SU-DHL-6 (cell line): ENCODE measurements at regions not wholly inside any gene's neighbourhood (a gene's known extent, or its start where the extent isn't known, plus 50 kb on each side); places are given as distances from the start of the nearest gene placed in this dataset.

ENCODE experiments used
- CTCF ChIP-seq: fragments of 200-600 bp; sonication (generic); IDR thresholded peaks from one replicate; pipeline ENCODE4 v1.5.1; 2017; ENCODE audit warnings: antibody characterized with exemption, mild to moderate bottlenecking, low read length, moderate library complexity; ENCODE audit not compliant: insufficient read depth, poor library complexity, severe bottlenecking
- EZH2phosphoT487 ChIP-seq: fragments of 200-600 bp; sonication (generic), shearing (Covaris generic); conservative IDR thresholded peaks from 2 replicates; pipeline ENCODE4 v1.6.1; 2018; ENCODE audit warnings: mild to moderate bottlenecking, antibody characterized with exemption, low read length, moderate library complexity, mixed read lengths

GRCh38 chr3:110470310-110470709 lies 601.3 kb upstream of the NECTIN3 start:
- no peak for TF ChIP-seq CTCF
- TF ChIP-seq EZH2phosphoT487, result no peak
